Fibroblast of skin of right quadriceps (primary cell): ENCODE measurements at regions not wholly inside any gene's neighbourhood (a gene's known extent, or its start where the extent isn't known, plus 50 kb on each side); places are given as distances from the start of the nearest gene placed in this dataset.

Experiments
- DNase-seq: peaks from one replicate; pipeline ENCODE4 v3.0.0-alpha.2; 2013

- no peak for DNase-seq
These were observed 341.8 kb downstream of the TMEM182 start for GRCh38 chr2:103103678-103104077.

GRCh38 chr2:103119352-103119751 lies 357.5 kb downstream of the TMEM182 start:
- no peak for DNase-seq

- DNase-seq: no peak
These were observed 359.3 kb downstream of the TMEM182 start for GRCh38 chr2:103121106-103121505.

GRCh38 chr2:103123516-103123915 lies 361.7 kb downstream of the TMEM182 start:
- DNase-seq: no peak

- no peak for DNase-seq
These were observed 369.0 kb downstream of the TMEM182 start for GRCh38 chr2:103130857-103131256.

- no peak for DNase-seq
These were observed 370.8 kb downstream of the TMEM182 start for GRCh38 chr2:103132536-103133217.

GRCh38 chr2:103135679-103136078 lies 373.8 kb downstream of the TMEM182 start:
- no peak for DNase-seq

- DNase-seq: no peak
These were observed 376.5 kb downstream of the TMEM182 start for GRCh38 chr2:103138123-103138901.

GRCh38 chr2:103139628-103140268 lies 377.9 kb downstream of the TMEM182 start:
- no peak for DNase-seq

- no peak for DNase-seq
These were observed 383.0 kb downstream of the TMEM182 start for GRCh38 chr2:103144837-103145236.

- no peak for DNase-seq
These were observed 383.9 kb downstream of the TMEM182 start for GRCh38 chr2:103145739-103146138.

- DNase-seq: no peak
These were observed 389.2 kb downstream of the TMEM182 start for GRCh38 chr2:103151046-103151445.

- DNase-seq: no peak
These were observed 390.7 kb downstream of the TMEM182 start for GRCh38 chr2:103152556-103152955.

- DNase-seq: no peak
These were observed 391.9 kb downstream of the TMEM182 start for GRCh38 chr2:103153580-103154284.

GRCh38 chr2:103155308-103155707 lies 393.5 kb downstream of the TMEM182 start:
- DNase-seq: no peak

- no peak for DNase-seq
These were observed 397.2 kb downstream of the TMEM182 start for GRCh38 chr2:103159018-103159417.

- peak; percentile 42 for DNase-seq
These were observed 399.8 kb downstream of the TMEM182 start for GRCh38 chr2:103161456-103162289.

- no peak for DNase-seq
These were observed 402.9 kb downstream of the TMEM182 start for GRCh38 chr2:103164748-103165147.

- DNase-seq: no peak
These were observed 404.0 kb downstream of the TMEM182 start for GRCh38 chr2:103165836-103166235.

GRCh38 chr2:103166456-103167324 lies 404.9 kb downstream of the TMEM182 start:
- DNase-seq: no peak

- no peak for DNase-seq
These were observed 405.8 kb downstream of the TMEM182 start for GRCh38 chr2:103167599-103167998.
